HG03097 (cell line): ENCODE measurements at regions not wholly inside any gene's neighbourhood (a gene's known extent, or its start where the extent isn't known, plus 50 kb on each side); places are given as distances from the start of the nearest gene placed in this dataset.
"Not testable (repeated sequence)": the region's sequence is repeated elsewhere in the genome, so short reads cannot be mapped to it uniquely, and the experiment has no call there.

ENCODE experiments used
- ATAC-seq: cut with Tn5 transposase; IDR thresholded peaks from one replicate; pipeline ENCODE4 v1.9.1; 2021; ENCODE audit not compliant: unreplicated experiment, low FRiP score

DNA sequence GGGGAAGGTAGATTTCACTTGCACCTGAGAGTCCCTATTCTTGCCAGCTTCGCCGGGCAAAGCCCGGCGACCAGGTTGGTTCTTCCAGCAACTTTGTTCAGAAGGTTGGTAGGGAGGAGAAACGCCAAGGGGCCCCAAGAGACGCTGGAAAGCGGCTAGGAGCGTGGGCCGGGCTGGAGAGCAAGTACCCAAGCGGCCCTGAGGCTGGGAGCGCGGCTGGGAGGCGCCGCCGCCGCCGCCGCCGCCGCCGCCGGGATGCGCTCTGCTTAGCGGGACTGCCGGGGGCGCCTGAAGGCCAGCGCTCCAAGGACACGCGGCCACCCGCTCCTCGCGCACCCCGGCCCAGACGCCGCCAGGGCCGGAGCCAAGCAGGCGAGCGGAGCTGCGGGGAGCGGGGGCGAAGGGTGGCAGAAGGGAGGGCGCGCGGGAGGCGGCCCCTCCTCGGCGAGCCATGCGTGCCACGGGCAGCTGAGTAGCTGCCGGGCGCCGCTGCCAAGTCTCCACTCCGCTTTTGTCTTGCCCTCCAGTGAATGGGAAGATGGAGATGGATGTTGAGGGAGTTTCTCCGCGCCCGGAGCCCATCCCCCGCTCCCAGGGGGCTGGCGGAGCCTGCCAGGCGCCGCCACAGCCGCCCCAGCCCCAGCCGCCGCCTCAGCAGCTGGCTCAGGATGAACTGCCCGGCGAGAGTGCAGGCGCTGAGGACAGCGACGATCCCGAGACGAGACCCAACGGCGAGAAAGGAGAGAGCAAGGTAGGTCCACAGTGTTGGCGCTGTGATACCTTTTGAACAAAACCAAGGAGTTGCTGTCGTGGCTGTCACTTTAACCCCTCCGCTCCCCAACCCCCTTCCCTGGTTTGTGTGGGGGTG, 227.4 kb upstream of the AZI2 start:
- no peak for ATAC-seq

DNA sequence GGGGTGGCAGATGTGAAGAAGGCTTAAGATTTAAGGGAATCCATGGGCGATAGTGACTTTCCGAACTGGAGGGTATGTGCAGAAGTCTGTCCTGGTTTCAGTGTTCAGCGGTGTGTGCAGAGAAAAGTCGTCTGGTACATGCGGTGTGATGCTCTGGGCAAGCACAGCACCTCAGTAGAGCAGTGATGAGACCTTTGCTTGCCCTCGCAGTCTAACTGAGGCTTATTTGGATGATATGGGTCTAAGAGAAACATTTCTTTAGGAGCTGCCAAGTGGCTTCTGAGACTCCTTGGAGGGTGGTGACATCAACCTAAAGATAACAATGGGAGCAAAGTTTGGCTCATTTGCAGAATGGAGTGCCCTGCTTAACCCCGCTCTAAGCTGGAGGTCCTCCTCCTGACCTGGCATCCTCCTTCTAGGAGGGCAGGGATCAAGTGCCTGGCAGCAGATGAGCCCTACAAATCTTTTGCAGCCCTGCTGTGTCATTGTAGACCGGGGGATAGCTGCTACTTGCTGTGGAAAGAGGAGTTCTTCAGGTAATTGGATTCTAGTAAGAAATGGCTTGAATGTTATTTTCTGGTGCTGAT, 228.1 kb upstream of the AZI2 start:
- ATAC-seq = no peak

DNA sequence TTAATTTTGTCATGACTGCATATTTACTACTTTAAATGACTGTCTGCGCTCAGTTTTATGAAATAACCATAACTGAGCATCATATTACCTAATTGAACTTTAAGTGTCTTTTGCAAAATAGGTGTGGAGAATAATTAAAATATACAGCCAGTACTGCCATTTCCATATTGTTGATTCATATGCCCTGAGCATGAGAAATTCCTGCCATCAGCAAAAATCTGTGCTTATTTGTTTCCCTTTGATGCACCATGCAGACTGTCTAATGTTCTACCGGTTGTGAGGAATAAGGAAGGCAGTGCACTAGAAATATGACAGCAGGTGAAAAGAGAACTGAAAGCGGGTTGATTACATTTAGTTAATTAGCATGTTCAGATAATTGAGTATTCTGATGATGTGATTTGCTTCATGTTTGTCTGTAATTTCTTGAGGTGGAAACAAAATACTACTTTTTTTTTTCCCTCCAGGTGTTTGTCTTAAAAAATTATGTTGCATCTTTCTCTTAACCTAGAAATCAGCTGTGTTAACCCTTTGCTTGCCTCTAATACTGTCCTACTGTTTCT, 229.4 kb upstream of the AZI2 start:
- no peak for ATAC-seq

DNA sequence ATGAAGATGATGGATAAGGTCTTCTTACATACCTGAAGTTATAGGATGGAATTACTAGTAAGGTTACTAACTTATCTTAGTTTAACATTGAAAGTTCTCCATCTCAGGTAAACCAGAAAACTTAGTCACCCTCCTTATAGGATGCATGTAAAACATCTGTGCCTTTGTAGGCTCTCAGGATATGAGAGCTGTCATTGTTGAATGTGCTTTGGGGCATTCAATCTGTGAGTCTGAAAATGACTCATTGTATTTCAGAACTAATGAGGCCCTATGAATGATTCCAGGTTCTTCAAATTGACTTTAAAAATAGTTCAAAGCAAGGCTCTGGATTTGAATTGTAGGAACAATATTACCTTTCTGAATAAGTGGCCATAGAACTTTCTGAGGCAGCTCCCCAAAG, 237.7 kb upstream of the AZI2 start:
- no peak for ATAC-seq

DNA sequence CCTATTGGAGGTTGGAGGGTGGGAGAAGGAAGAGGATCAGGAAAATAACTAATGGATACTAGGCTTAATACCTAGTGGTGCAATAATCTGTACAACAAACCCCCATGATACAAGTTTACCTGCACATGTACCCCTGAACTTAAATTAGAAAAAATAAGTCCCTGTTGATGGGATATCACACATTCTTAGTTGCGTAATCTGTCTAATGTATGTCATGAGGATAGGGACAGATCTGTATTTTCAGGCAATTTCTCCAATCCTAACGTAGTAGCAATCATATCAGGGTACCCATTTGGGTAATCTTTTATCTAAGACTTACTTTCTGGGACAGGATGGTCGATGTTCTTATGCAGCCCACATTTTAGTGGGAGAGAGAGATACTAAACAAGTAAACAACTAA, 239.1 kb upstream of the AZI2 start:
- no peak for ATAC-seq

DNA sequence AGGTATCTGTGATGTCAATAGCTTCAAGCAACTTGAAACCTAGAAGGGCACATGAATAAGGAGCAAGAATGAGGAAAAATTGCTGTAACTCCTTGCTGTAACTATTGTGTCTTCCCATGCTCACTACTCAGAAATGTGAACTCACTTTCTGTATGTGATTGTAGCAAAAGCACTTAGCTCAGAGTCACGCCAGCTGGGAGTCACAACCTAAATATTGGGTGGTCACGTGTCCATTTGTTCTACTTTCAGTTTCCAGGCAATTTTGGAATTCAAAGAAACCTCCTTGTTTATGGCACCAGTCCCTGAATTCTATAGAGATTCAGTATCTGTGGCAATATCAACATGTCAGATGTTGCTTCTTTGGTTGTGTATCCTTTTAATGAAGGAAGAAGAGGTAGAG, 241.6 kb upstream of the AZI2 start:
- no peak for ATAC-seq

DNA sequence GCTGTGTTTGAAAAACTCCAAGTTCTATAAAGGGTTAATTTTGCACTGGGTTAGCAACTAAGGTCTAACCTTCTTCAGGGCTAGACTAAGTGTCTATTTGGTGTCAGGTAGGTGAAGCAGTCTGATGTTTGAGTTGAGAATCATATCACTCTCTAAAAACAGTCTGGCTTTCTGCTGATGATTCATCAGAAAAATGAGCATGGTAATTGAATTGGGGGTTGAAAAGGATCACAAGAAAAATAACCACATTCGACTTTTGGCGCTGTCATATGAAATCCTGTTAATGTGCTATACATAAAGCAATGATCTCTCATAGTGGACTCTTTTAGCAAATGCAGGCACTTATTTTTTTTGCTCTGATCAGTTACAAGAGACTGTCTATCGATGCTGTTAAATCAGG, 242.2 kb upstream of the AZI2 start:
- ATAC-seq = no peak

DNA sequence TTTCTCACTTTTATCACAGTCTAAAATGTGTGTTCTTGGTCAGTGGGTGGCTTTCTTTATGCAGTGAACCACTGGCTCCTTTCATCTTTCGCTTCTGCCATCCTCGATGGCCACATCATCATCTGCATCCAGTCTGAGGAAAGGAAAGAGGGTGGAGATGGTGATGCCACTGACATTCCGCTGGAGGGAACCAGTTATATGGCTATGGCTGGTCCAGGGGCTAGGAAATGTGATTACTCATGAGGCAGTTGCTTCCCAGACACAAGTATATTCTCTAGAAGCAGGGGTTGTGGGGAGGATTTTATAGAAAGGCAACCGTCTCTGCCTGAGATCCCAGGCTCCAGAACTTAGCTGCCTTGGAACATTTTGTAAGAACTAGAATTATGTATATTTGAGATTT, 246.7 kb upstream of the AZI2 start:
- ATAC-seq = no peak

DNA sequence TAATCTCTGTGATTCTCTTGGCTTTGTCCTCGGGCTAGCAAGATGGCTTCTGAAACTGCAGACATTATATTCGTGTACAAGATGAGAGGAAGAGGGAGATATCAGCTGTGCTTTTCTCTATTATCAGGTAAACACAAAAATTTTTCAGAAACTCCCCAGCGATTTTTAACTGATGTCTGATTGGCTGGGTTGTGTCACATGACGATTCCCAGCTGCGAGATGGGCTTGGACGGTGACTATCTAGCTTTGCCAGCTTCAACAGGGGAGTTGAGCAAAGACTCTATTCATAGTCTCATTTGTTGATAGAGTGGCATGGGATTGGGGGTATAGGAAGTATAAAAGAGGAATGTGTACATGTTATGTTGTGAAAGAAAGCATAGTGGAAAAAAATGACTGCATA, 248.8 kb upstream of the AZI2 start:
- ATAC-seq = no peak

DNA sequence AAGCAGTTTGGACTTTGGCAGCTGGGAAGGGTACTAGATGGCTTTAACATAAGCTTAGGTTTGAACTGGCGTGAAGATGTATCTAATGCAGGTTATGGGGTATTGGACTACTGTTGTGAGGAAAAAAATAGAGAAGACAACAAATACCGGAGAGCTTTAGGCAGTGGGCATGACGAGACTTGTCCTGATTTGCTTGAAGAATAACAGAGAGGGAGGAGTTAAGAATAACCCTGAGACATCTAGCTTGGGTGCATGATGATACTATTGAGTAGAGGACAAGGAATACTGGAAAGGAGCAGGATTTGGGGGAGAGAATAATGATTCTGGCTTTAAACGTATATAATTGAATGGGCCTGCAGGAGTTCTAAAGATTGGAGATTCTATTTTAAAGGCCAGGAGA, 249.5 kb upstream of the AZI2 start:
- no peak for ATAC-seq

DNA sequence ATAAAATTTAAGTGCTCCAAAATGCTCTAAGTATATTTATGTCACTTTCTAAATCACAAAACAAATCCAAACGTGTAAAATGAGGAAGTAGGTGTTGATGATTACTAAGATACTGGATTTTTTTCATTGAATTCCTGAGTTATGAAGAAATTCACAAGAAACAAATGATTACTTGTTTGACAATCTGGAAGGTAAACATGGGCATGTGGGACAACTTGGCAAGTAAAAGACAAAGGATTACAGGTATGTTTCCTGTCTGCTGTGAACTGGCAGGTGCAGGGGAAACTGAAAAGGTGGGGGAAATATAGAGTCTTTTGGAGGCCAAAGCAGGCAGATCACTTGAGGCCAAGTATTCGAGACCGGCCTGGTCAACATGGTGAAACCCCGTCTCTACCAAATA, 252.7 kb upstream of the AZI2 start:
- no peak for ATAC-seq

DNA sequence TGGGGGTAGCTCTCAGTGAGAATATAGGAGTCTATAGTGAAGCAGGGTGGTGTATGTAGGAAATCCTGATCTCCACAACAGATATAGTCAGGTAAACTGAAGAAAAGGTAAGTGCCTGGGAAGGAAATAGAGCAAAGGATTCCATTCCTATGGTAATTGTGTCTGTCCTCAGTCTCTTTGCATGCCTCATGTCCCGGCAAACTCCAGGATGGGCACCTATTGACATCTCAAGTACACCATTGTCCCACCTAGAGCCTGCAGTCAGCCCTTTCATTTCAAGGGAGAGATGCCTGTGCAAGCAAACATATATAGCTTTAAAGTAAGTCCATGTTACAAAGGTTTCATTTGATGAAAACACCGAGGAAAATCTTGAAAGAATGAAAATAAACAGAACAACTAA, 257.7 kb upstream of the AZI2 start:
- ATAC-seq = no peak

DNA sequence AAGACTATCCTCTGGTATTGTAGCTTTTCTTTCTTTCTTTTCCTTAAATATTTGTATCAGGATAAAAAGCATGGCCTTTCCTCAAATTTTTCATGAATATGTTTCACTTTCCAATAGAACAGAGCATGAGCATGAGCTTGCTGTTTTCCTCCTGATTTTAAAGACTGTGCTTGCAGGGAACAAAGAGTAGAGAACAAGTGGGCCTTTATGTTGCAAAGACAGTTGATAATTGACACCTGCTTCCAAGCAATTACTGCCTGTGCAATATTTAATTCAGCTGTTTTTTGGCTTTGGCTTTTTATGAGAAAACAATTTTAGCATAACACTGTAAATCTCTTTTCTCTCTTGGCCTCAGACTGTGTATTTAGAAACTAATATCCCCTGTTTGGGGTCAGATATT, 263.6 kb upstream of the AZI2 start:
- ATAC-seq = no peak

DNA sequence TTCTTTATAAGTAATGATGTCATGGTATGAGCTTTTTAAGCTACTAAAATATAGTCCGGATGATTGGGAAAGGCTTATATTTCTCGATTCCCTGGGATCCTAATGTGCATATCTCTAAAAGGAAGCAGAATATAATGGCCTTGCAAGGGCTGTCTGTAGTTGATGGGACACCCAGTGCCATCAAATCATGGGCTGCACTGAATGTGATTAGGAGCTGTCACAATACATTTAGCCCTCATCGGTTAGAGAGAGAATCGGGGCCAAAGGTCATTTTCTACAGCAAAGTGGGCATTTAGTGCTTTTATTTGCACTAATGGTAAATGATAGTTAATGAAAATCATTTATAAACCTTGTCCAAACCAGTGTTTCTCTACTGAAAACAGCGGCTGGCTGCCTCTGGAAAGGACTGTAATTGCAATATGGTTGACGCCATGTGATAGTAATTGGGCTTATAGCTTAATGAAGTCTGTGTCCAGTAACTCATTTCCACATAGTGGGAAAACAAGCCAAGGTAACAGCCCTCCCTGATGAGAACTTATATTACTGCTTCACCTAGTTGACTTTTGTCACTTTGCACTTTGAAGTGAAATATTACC, 265.0 kb upstream of the AZI2 start:
- no peak for ATAC-seq

DNA sequence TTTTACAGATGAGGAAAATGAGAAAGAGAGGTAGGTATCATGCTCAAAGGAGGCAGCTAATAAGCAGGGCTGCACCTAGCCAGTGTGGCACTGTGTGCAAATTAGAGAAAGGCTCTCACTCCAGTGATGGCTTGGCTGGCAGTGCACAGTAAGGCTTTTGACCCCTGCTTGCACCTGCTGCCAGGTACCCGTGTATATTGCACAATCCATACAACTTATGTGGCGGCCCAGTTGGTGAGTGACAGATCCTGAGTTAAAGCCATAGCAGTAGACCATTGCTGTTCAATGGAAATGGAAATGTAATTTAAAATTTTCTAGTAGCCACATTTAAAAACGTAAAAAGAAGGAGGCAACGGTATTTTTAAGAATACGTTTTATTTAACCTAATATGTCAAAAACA, 266.4 kb upstream of the AZI2 start:
- ATAC-seq = no peak

DNA sequence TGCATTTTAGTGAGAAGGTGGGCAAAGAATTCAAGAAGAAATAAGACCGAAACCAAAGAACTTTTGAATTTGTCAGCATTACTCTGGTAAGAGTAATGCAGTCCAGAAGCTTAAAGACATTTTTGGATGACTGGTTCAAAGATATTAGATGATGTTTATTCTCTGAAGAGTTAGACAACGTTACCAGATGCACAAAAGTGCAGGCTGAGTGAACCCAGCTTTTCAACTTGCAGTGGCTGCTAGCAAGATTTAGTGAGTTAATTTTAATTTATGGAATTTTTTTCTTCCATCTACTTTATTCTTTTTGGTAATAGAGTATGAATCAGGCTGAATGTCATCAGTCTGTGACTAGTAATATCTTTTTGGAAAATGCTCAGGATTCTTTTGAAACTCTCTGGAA, 267.3 kb upstream of the AZI2 start:
- ATAC-seq = no peak

DNA sequence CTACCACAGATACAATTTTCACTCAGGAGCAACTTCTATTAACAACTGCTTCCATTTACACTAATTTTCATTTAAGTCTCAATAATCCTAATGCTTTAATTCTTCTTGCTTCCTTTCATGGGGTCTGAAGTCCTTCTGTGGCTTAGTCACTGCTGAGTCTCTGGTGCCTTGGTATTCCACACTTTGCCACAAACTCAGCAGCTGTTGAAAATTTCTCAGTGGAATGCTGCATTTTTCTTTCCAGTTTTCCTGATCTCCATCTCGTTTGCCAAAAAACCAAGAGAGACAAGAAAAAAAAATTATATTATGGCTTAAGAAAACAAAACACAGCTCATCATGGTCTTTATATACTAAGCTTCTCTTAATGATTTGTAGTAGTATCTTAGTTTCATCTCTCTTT, 269.2 kb upstream of the AZI2 start:
- no peak for ATAC-seq

DNA sequence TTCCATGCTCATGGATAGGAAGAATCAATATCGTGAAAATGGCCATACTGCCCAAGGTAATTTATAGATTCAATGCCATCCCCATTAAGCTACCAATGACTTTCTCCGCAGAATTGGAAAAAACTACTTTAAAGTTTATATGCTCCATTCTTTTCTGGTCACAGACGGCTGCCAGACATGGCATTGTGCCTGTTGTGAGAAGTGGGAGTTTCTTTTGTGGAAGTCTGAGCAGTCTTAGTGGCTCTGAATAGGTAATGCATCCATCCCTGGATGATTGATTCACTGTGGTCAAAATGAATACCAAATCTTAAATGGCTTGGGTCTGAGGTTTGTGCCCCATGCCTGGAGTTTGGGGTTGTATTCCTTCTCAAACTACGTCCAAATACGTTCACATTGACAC, 274.5 kb upstream of the AZI2 start:
- ATAC-seq = no peak

DNA sequence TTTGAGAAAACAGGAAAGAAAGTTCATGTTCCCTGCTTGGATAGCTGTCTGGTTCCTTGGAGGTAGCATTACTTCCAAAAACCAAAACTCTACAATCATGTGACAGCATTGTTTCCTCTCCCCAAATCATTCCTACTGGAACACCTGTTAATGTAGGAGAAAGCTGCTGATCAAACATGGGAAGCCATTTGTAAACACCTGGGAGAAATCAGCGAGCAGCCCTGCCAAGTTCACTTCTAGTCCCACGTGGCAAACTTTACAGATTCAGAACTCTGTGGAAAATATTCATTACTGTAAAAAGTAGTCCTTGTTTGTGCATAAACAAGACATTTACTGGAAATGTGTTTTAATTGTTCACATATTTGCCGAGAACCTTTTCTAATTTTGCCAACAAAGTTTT, 275.5 kb upstream of the AZI2 start:
- ATAC-seq = no peak

DNA sequence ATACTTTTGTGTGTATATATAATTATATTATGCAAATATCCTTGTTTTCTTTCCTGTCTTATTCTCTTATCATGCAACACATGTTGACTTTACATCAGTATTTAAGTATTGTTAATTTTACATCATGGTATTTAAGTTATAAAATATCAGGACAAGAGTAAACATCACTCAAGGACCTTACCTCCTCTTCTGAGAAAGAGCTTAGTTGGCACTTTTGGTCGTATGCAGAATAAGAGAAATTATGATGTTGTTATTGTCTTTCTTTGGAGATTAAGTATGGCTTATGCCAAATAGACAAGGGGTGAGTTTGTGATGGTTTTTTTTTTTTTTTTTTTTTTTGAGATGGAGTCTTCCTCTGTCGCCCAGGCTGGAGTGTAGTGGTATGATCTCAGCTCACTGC, 279.2 kb upstream of the AZI2 start:
- not testable (repeated sequence) for ATAC-seq

DNA sequence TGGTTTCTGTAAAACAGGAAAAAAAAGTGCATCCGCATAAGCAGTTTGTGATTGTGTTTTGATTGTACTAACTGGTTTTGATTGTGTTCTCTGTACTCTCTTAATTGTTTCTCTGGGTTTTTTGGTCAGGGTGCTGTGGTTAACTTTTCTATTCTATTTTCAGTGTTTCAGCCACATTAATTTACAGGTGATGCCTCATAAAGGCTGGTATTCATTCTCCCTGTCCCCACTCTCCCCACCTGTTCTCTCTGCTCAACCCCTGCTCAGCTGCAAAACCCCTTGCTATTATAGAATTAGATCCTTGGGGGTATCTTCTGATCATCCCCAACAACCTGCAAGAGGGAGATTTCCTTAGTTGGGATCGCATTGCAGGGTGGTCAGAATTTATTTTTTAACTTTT, 285.4 kb upstream of the AZI2 start:
- no peak for ATAC-seq

DNA sequence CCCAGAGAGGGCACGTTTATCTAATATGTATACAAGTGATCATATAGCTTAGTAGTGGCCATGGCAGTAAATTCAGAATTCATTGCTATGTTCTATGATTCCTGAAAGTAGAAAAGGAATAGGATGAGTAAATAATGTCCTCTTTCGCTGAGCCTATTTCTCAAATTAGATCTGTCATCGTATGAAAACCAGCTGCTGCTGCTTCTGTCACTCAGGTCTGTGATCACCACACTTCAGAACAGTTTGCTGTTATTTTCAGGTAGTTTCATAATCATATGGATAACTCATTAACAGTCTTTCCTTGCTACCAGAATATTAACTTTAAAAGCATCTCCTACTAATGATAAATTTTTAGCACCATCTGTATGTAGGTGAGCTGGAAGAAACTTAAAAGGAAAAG, 289.1 kb upstream of the AZI2 start:
- no peak for ATAC-seq
